ENCODE measurements at regions not wholly inside any gene's neighbourhood (a gene's known extent, or its start where the extent isn't known, plus 50 kb on each side); places are given as distances from the start of the nearest gene placed in this dataset.

DNA sequence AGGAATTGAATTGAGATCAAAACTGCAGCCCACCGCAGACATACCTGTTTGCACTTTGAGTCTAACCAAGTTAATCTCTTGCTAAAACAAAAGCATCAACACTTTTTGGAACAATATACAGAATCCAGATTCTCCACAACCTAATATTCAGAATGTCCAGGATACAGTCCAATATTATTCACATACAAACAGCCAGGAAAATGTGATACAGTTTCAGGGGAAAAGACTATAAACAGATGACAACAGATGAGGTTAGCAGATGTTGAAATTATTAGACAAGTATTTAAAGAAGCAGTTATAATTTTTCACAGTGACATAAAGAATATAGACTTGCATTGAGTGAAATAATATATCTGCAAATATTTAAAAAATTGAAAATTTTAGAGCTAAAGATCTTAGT is 678.1 kb upstream of the CXADR start:
- DNase-seq (ENCODE audit: low read depth): no peak

DNA sequence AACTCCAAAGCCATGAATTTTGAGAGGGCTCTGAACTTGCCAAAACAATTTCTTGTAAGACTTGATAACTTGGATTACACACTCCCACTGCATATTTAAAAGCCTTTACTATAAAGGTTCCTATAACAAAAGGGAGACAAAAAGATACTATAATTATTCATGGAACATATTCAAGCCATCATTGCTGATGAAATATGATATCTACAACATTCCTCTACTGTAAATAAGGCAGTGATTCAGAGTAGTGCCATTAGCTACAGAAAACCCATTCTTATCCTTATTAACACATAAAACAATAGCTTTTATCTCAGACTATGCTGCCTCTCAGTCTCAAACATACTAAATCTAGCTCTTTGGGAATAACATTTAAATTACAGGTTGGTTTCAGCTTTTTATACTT is 675.5 kb upstream of the CXADR start:
- DNase-seq (ENCODE audit: low read depth): no peak

DNA sequence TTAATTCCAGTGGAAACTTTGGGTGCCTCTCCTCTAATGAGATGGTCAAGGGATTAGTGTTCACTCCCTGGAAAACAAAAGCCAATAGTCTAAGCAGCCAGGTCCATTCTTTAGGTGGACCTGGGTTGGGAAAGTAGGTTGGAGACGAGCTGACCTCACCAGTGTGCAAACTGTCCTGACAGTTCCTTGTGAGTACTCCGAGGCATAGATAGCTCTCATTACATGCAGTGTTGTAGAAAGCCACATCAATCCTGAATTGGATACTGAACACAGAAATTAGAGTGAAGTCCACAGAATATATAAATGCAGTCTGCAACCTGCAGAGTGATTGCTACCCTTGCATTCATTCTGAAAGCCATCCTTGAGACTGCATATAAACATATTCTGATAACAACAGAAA is 675.1 kb upstream of the CXADR start:
- DNase-seq (ENCODE audit: low read depth): no peak

DNA sequence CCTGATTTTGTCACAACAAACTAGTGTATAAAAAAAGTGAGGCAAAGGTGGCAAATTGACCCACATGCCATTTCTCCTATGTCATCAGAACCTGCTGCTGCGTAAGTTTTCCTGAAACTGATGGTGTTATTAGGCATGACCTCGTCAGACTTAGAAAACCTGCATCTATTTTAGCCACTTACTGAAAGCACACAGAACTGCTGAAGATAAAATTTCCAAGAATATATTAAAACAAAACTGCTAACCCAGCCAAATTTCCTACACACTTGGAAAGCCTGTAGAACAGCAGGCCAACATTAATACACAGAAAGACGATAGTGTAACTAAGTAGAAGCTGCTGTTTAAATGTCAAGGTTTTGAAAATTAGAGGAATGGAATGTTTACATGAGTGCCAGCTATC is 674.5 kb upstream of the CXADR start:
- no peak for DNase-seq (ENCODE audit: low read depth)

DNA sequence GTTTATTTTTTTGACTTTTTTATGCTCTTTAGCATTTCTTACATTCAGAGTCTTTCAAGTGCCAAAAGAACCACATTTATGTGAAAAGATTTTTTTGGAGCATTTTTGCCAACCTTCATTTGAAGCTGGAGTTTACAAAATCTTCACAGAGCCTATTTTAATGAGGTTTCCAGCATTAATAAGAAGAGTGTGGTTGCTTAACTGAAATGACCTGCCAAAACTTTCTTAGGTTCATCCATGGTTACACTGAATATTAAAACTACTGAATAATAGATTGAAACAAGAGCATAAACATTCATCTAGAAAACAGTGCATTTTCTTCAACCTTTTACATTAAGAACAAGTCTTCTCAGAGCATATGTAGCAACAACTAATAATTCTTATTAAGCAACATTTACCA is 672.3 kb upstream of the CXADR start:
- no peak for DNase-seq (ENCODE audit: low read depth)

DNA sequence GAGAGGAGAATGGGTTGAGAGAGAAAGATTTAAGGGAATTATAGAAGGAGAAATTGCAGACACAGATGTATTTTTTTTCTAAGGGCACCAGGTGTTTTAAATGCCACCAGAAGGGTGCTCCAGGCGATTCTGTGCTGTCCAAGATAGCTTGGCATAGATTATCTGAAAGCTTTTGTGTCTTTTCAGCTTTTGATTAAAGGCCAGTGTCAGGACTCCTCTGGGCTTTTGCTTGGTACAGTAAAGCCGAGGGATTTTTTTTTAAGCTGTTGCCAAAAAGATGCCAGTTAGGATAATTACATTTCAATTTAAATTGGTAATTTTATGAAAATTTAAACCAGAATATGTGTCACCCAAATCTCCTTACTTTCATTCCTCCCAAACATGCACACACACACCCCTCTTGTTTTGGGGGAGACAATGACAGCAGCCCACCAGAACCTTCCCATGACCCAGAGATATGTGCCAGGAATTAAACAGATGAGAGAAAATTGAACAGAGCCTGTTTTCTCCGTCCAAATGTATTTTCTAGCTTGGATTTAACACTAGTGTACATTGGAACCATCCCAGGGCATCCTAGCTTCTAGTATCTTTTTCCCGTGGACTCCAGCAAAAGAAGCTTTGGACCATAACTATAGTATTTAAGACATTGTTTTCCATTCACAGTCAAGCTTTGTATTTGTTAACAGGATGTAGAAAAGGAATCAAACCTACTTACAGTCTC is 670.7 kb upstream of the CXADR start:
- DNase-seq (ENCODE audit: low read depth): no peak

DNA sequence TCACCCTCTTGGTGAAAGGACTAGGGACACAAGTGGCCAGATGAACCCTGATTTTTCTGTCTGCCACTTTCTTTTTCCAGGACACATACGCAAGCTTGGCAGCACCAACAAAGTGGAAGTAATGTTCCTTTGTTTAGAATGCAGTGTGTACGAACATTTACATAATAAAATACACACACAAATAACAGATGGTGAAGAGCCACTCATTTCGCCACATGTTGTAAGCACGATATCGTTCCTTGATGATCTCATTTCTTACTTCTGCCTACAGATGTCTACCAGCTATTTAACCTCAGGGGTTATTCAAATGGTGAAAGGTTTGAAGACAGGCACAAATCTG is 670.2 kb upstream of the CXADR start:
- no peak for DNase-seq (ENCODE audit: low read depth)

DNA sequence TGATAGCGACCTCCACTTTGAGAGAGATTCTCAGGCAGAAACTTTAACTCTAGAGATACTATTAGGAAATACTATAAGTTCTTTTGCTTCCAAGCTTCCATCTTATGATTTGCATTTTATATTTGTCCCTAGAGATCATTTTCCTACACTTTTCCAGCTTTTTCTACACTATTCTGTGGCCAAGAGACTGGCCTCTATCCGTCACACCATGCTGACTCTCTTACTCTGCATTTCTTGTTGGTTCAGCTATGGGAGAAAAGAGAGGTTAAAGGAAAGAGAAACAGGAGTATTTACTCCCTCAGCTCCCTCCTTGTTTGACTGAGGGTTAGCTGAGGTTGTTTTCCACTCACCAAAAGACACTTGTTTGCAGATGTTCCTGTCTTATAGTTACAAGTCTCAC is 665.6 kb upstream of the CXADR start:
- no peak for DNase-seq (ENCODE audit: low read depth)

DNA sequence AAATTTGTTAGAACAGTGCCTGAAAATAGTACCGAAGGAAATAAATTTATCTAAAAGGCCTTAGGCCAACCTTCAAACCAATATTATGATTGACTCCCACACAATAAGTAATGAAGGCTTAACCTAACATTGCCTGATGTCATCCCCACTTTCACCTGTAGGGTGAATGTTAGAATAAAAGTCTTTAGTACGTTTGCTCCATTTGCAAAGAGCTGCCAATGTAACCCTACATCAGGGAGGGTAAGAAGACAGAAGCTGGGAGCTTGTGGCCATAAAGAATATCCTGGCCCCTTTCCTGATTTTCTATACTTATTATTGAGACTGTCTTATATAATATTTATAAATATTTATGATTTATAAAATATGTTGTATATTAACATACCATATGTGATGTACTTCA is 661.8 kb upstream of the CXADR start:
- no peak for DNase-seq (ENCODE audit: low read depth)

DNA sequence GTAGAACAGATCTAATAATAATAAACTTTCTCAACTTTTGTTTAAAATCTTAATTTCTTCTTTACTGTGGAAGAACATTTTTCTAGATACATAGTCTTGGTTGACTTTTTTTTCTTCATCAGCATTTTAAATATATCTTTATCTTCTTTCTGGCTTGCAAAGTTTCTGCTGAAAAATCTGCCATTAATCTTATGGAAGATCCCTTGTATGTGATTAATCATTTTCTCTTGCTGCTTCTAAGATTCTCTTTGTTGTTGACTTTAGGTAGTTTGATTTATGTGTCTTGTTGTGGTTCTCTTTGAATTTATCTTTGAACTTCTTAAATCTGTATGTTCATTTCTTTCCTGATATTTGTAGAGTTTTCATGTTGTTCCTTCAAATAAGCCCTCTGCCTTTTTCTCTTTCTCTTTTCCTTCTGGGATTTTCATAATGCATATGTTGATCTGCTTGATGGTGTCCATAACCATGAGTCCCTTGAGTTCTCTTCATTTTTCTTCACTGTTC is 657.6 kb upstream of the CXADR start:
- DNase-seq (ENCODE audit: low read depth): no peak

DNA sequence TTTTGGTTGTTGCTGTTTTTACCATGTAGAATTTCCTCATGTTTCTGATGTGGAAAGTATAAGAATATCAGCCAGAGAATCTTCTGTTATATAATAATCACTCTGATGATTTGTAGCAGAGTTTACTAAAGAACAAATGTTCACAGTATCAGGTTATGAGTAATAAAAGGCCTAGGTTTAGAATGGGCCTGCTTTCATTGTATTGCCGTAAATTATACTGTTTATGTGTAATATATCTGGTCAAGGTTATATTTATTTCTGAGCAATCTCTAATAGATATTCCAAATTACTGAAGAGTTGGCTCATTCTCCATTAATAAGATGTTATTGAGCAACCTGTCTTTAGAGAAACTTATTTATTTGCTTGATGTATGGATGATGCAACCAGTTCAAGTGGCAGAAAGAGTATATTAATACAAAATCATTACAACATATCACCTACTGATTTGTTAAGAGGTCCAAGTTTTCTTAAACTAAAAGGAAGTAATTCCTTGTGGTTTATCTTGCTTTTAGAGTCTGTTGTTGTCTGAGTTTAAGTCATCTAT is 649.4 kb upstream of the CXADR start:
- no peak for DNase-seq (ENCODE audit: low read depth)

DNA sequence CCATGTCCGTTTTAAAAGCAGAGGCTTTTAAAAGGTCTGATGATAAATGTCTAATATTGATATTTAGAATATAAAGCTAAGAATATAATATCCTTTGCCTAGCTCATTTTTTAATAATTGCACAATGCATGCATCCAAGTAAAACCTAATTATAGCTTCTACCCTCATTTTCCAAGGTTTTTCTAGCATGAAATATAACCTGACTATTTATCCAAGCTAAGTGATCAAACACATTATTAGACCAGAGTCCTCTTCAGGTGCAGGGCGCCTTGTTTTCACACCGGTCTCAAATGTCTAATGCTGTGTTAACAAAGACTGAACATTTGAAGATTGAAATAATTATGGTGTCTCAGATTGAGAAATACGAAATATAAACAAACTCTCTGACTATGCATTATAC is 648.9 kb upstream of the CXADR start:
- DNase-seq (ENCODE audit: low read depth): no peak

DNA sequence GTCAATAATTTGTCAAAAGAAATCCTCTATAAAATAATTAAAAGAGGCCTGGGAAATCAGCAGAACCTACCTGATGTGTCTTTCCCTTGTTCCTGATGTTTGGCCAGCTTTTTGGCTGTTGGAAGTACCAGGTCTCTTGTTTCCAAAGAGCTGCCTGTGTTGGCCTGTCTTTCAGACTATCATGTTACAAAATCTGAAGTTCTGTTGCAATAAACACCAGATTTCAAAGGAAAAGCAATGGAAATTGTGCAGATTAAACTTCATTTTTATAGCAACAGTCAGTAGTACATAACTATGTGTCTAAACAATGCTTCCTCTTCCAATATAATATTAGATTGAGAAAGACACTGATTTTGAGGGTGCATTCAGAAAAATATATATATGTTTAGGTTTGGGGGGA is 647.2 kb upstream of the CXADR start:
- DNase-seq (ENCODE audit: low read depth): no peak

DNA sequence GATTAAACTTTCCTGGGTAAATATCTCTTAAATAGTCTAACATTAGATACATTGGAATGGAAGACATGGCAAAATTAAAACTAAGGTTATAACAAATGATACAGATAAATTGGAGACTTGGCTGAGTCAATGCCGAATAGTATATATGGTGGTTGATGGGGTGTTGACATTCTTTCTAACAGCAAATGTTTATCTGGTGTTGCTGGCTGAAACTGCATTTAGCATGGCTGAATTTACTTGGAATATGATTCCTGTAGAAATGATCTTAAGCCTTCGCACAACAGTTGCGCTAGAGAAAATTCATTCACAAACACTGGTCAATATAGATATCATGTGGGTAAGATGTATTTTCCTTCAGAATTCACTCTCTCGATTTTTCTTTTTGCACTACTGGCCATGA is 646.0 kb upstream of the CXADR start:
- no peak for DNase-seq (ENCODE audit: low read depth)

DNA sequence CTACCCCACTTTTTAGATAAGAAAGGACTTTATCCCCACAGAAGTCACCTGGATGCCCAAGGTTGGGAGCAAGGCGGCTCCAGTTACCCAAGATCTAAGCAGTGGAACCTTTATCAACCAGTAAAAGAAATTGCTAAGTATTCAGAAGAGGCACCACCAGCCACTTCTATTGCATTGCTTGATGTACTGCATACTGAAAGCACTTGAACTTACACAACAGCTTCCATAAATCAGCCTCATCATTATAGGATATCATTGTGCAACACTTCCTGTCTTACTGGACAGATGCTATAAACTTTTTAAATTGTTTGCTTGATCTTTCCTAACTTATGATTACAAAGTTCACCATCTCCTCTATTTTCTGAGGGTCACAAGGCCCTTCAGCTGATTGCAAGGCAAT is 642.7 kb upstream of the CXADR start:
- DNase-seq (ENCODE audit: low read depth): peak; percentile 56

DNA sequence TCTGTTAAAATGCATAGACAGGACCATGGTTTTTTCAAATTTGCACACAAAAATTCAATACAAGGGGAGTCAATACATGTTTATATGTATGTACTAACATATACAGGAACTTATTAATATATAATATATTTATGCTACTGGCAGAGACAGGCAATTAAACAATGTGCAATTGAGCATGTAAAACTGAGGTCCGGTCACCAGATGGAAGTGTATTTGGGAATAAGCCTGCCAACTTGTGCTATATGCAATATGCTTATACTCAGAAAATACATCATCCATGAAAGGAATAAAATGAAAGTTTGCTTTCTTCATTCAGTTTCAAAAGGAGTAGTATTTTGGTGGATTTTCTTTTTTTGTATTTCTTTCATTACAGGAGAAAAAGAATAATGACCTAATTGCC is 640.2 kb upstream of the CXADR start:
- DNase-seq (ENCODE audit: low read depth): no peak

DNA sequence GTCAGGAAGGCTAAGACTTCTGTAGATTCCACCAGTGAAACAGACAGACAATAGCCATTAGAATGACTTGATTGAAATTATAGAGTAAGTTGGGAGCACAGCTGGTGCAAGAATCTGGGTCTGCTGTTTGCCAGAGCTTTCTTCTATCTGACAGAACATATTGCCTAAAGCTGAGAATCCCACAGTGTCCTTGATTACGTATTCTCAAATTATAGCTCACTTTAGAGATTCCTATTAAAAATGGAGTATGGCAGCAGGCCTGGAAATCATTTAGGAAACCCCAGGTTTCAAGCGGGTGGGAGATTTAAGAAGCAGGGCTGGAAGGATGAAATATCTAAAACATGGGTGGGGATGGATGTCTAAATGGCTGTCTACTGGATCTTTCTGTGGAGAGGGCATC is 639.7 kb upstream of the CXADR start:
- DNase-seq (ENCODE audit: low read depth): no peak

DNA sequence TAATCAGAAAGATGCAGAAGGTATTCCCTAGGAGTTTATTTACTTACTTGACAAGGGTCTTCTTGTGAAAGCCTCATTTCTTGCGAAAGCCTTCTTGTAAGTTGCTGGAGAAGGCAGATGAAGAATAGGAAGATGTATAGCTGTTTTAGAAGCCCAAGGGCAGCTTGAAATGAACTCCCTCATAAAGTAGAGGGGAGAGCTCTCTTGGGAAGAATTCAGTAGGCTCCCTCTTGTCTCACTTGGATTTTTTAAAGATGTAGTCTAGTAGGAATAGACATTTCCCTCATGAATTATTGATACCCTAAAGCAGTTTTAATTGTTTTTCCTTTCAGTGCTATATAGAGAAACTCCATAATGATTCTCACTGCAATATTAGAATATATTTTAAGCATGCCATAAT is 639.2 kb upstream of the CXADR start:
- DNase-seq (ENCODE audit: low read depth): no peak

DNA sequence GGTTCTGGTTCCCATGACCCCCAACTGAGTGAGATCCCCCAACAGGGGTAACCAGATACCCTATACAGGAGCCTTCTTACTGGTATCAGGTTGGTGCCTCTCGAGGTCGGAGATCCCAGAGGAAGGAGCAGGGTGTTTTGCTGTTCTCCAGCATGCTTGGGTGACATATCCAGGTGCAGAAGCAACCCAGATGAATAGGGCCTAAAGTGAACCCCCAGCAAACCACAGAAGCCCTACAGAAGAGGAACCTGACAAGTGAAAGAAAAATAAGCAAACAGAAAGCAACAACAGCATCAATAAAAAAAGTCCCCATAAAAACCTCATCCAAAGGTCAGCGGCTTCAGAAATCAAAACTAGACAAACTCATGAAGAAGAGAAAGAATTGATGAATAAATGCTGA is 633.4 kb upstream of the CXADR start:
- DNase-seq (ENCODE audit: low read depth): no peak

DNA sequence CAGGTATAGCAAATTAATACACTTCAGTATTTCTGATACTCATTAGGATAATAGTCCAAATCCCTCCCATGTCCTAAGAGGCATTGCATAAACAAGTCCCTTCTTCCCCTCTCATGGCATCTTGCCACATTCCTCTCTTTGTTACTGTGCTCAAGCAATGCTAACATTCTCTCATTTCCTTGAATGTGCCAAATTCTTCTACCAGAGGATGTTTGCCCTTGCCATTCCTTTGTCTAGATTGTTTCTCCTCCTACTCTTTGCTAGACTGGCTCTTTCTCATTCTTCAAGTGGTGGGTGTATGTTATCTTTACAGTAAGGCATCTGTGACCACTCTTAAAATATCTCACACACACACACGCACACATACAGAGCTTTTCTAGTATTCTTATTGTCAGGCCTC is 621.0 kb upstream of the CXADR start:
- DNase-seq (ENCODE audit: low read depth): peak; percentile 32

DNA sequence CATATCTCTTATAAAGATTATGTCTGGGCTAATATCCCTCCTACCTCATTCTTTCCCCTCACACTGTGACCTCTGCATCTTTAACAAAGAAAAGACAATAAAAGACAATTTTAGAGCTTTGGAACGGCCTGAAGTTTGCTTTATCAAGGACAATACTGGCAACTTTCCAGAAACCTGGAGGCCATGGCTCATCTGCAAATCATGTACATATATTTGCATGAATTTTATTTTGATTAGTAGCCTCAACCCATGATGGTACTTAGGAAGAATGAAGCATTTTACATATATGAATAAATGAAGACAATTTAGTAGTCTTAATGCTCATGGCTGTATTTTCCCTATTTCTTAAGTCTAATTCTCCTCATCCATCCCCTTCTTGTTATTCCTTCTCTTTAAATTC is 612.2 kb upstream of the CXADR start:
- no peak for DNase-seq (ENCODE audit: low read depth)

DNA sequence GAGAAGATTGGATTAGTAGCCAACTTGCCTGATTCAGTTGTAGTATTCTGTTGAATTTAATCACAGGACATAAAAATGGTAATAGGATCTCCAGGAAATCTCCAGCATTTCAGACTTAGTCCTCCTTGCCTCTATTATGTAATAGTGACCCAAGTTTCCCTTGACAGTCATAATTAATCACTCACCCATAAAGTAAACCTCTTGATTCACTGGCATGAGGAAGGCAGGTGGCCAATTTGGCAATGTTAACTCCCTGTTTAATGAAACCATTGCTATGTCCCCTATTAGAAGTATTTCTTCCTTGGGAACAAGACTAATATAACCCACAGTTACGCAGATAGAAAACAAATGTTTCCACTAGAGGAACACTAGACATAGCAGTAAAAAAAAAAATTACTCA is 604.8 kb upstream of the CXADR start:
- peak; percentile 64 for DNase-seq (ENCODE audit: low read depth)

DNA sequence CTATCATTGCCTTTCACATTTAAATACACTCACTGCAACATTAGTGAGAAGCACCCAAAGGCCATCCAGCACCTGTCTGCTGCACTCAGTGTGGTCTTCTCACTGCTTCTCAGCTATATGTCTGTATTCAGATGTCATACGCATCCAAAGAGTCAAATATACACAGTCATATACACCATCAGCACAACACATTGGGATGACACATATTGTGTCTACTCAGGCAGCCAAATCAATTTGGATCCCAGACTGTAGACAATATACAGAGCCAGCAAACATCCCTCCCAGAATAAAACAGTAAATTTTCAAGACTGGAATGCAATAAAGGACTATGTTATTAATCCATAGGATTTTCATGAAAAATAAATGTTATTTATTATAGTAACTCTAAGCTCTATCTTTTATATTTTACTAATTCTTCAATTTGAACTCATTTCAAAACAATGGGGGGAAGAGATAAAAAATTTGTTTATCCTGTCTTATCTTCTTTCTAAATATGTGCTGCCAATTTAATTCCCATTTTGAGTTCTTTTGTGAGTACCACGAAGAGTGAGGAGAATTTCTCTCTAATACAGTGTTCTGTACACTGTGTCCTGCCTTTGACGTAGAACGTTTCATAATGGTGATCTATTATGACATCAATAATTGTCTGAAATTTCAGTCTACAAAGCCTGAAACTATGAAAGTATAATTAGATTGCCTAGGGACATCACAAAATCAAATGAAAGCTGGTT is 602.2 kb upstream of the CXADR start:
- no peak for DNase-seq (ENCODE audit: low read depth)

DNA sequence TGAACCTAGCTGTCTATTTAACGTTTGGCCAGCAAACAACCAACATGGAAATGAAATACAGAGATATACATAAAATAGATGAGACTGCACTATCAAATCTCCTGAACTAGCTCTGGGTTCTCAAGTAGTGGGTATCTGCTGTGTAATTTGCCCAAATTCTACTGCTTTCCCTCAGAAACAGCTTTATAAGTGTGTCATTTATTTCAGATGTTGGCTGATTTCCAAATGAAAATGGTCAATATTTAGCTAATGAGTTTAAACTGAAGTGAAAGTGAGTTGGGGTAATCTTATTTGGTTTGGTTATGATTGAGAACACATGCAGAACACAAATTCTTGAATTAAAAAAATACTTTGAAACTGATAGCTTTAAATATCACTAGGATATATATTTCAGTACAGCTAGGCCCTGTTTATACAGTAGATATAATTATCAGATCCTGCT is 601.7 kb upstream of the CXADR start:
- no peak for DNase-seq (ENCODE audit: low read depth)

All from GM04504 (cell line).